ENCODE measurements at regions not wholly inside any gene's neighbourhood (a gene's known extent, or its start where the extent isn't known, plus 50 kb on each side); places are given as distances from the start of the nearest gene placed in this dataset.
"Not testable (repeated sequence)": the region's sequence is repeated elsewhere in the genome, so short reads cannot be mapped to it uniquely, and the experiment has no call there.

DNA sequence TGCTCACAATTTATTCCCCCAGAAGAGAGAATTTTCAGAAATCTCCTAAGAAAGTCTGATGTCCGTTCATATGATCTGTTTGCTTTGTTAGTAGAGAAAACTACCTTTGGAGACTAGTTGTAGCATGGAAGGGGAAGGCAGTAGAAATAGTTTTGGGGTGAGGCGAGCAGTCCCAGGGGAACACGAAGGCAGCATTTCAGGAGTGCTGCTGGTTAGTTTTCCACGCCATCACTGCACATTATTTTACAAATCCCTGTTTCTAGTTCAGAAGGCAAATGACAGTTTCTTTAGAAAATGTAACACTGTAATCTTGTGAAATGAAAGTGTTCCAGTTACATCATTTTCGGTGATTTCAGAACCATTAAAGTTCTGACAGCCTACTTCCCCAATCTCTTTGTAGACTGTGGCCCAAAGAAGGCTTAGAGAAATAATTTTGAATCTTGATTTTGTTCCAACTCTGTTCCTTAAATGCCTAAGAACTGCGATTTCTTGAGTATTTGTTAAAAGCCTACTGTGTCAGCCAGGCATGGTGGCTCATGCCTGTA lies 123.8 kb downstream of the LAT start:
- TF ChIP-seq, protein P1, sequence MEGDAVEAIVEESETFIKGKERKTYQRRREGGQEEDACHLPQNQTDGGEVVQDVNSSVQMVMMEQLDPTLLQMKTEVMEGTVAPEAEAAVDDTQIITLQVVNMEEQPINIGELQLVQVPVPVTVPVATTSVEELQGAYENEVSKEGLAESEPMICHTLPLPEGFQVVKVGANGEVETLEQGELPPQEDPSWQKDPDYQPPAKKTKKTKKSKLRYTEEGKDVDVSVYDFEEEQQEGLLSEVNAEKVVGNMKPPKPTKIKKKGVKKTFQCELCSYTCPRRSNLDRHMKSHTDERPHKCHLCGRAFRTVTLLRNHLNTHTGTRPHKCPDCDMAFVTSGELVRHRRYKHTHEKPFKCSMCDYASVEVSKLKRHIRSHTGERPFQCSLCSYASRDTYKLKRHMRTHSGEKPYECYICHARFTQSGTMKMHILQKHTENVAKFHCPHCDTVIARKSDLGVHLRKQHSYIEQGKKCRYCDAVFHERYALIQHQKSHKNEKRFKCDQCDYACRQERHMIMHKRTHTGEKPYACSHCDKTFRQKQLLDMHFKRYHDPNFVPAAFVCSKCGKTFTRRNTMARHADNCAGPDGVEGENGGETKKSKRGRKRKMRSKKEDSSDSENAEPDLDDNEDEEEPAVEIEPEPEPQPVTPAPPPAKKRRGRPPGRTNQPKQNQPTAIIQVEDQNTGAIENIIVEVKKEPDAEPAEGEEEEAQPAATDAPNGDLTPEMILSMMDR (IDR thresholded peaks at IDR 0.05): not testable (repeated sequence)
- TF ChIP-seq POLR2A (IDR thresholded peaks at IDR 0.05): not testable (repeated sequence)
